ENCODE measurements at regions not wholly inside any gene's neighbourhood (a gene's known extent, or its start where the extent isn't known, plus 50 kb on each side); places are given as distances from the start of the nearest gene placed in this dataset.
"Not testable (repeated sequence)": the region's sequence is repeated elsewhere in the genome, so short reads cannot be mapped to it uniquely, and the experiment has no call there.

GRCh38 chr1:192890134-192890533 lies 81.3 kb downstream of the RGS2 start:
- TF ChIP-seq EZH2phosphoT487 (IDR thresholded peaks at IDR 0.05; ENCODE audit: borderline replicate concordance) (no peak), CTCF (conservative IDR thresholded peaks at IDR 0.05; ENCODE audit: low read length) (no peak)
- no peaks in the 10 kb centered on the region for H4K20me1 ChIP-seq (ENCODE audit: insufficient read depth, low read length, poor library complexity, severe bottlenecking)
- no peak overlapping the region for H3K4me2 ChIP-seq (ENCODE audit: low read depth, low read length, poor library complexity, severe bottlenecking)
- no peaks in the 10 kb centered on the region for H3K4me1 ChIP-seq (ENCODE audit: insufficient read depth, low read length, poor library complexity, severe bottlenecking)
- H3K4me3 ChIP-seq (ENCODE audit: low read length, poor library complexity, severe bottlenecking): no peak overlapping the region
- no peak overlapping the region for H2AFZ ChIP-seq (ENCODE audit: low read length)
- H3K27me3 ChIP-seq (ENCODE audit: insufficient read depth, low read length, poor library complexity, severe bottlenecking): no peaks in the 10 kb centered on the region
- no peaks in the 10 kb centered on the region for H3K36me3 ChIP-seq (ENCODE audit: insufficient read depth, low read length)
- no peaks in the 10 kb centered on the region for H3K9me2 ChIP-seq (replicated peaks; ENCODE audit: low read depth, low read length)
- H3K9me3 ChIP-seq (ENCODE audit: insufficient read depth, low read depth, low read length): no peaks in the 10 kb centered on the region
- no peaks in the 10 kb centered on the region for H3K79me2 ChIP-seq (ENCODE audit: insufficient read depth, low read length)
- no peak overlapping the region for H3K9ac ChIP-seq (ENCODE audit: low read depth, low read length, poor library complexity, severe bottlenecking)
- H3F3A ChIP-seq (ENCODE audit: low read depth): no peaks in the 10 kb centered on the region

- TF ChIP-seq CTCF (conservative IDR thresholded peaks at IDR 0.05; ENCODE audit: low read length): no peak
- no peak for TF ChIP-seq EZH2phosphoT487 (IDR thresholded peaks at IDR 0.05; ENCODE audit: borderline replicate concordance)
- no peaks in the 10 kb centered on the region for H3F3A ChIP-seq (ENCODE audit: low read depth)
Measured at GRCh38 chr1:192892934-192893333, 84.1 kb downstream of the RGS2 start.

GRCh38 chr1:192895487-192895886 lies 86.6 kb downstream of the RGS2 start:
- not testable (repeated sequence) for H3F3A ChIP-seq (ENCODE audit: low read depth); H3K79me2 ChIP-seq (ENCODE audit: insufficient read depth, low read length); H3K9ac ChIP-seq (ENCODE audit: low read depth, low read length, poor library complexity, severe bottlenecking); H3K4me1 ChIP-seq (ENCODE audit: insufficient read depth, low read length, poor library complexity, severe bottlenecking); H3K9me3 ChIP-seq (ENCODE audit: insufficient read depth, low read depth, low read length); H4K20me1 ChIP-seq (ENCODE audit: insufficient read depth, low read length, poor library complexity, severe bottlenecking); H3K4me3 ChIP-seq (ENCODE audit: low read length, poor library complexity, severe bottlenecking); H2AFZ ChIP-seq (ENCODE audit: low read length); H3K4me2 ChIP-seq (ENCODE audit: low read depth, low read length, poor library complexity, severe bottlenecking); H3K36me3 ChIP-seq (ENCODE audit: insufficient read depth, low read length); H3K27me3 ChIP-seq (ENCODE audit: insufficient read depth, low read length, poor library complexity, severe bottlenecking); H3K9me2 ChIP-seq (replicated peaks; ENCODE audit: low read depth, low read length)

More at GRCh38 chr1:192892934-192893333, 84.1 kb downstream of the RGS2 start:
- no peaks in the 10 kb centered on the region for H3K27me3 ChIP-seq (ENCODE audit: insufficient read depth, low read length, poor library complexity, severe bottlenecking)
- no peaks in the 10 kb centered on the region for H3K4me1 ChIP-seq (ENCODE audit: insufficient read depth, low read length, poor library complexity, severe bottlenecking)
- H4K20me1 ChIP-seq (ENCODE audit: insufficient read depth, low read length, poor library complexity, severe bottlenecking): no peaks in the 10 kb centered on the region
- H2AFZ ChIP-seq (ENCODE audit: low read length): no peak overlapping the region
- no peaks in the 10 kb centered on the region for H3K9me3 ChIP-seq (ENCODE audit: insufficient read depth, low read depth, low read length)
- no peak overlapping the region for H3K4me2 ChIP-seq (ENCODE audit: low read depth, low read length, poor library complexity, severe bottlenecking)
- H3K9ac ChIP-seq (ENCODE audit: low read depth, low read length, poor library complexity, severe bottlenecking): no peak overlapping the region
- H3K79me2 ChIP-seq (ENCODE audit: insufficient read depth, low read length): no peaks in the 10 kb centered on the region
- no peak overlapping the region for H3K4me3 ChIP-seq (ENCODE audit: low read length, poor library complexity, severe bottlenecking)
- H3K9me2 ChIP-seq (replicated peaks; ENCODE audit: low read depth, low read length): no peaks in the 10 kb centered on the region
- no peaks in the 10 kb centered on the region for H3K36me3 ChIP-seq (ENCODE audit: insufficient read depth, low read length)

- Histone ChIP-seq H3K79me2 (ENCODE audit: insufficient read depth, low read length) (no peaks in the 10 kb centered on the region), H3K9me2 (replicated peaks; ENCODE audit: low read depth, low read length) (no peaks in the 10 kb centered on the region), H3K4me1 (ENCODE audit: insufficient read depth, low read length, poor library complexity, severe bottlenecking) (no peaks in the 10 kb centered on the region), H3F3A (ENCODE audit: low read depth) (no peaks in the 10 kb centered on the region), H3K36me3 (ENCODE audit: insufficient read depth, low read length) (no peaks in the 10 kb centered on the region), H3K4me2 (ENCODE audit: low read depth, low read length, poor library complexity, severe bottlenecking) (no peak overlapping the region), H2AFZ (ENCODE audit: low read length) (no peak overlapping the region), H3K4me3 (ENCODE audit: low read length, poor library complexity, severe bottlenecking) (no peak overlapping the region), H3K9ac (ENCODE audit: low read depth, low read length, poor library complexity, severe bottlenecking) (no peak overlapping the region), H3K9me3 (ENCODE audit: insufficient read depth, low read depth, low read length) (no peaks in the 10 kb centered on the region), H4K20me1 (ENCODE audit: insufficient read depth, low read length, poor library complexity, severe bottlenecking) (no peaks in the 10 kb centered on the region), H3K27me3 (ENCODE audit: insufficient read depth, low read length, poor library complexity, severe bottlenecking) (no peaks in the 10 kb centered on the region)
- TF ChIP-seq CTCF (conservative IDR thresholded peaks at IDR 0.05; ENCODE audit: low read length) (no peak), EZH2phosphoT487 (IDR thresholded peaks at IDR 0.05; ENCODE audit: borderline replicate concordance) (no peak)
Measured at GRCh38 chr1:192896376-192896775, 87.5 kb downstream of the RGS2 start.

Data from Loucy (cell line).